Brain microvascular endothelial cell (primary cell): ENCODE measurements at regions not wholly inside any gene's neighbourhood (a gene's known extent, or its start where the extent isn't known, plus 50 kb on each side); places are given as distances from the start of the nearest gene placed in this dataset.

Experiments
- DNase-seq: peaks from one replicate; pipeline ENCODE4 v3.0.0-alpha.2; 2020
- H3K27ac ChIP-seq: fragments of 250-450 bp; sonication (Bioruptor Pico); 2 replicates; pipeline ENCODE4 v1.5.1; 2020; ENCODE audit warnings: mild to moderate bottlenecking, moderate library complexity
- H3K27me3 ChIP-seq: fragments of 250-450 bp; sonication (Bioruptor Pico); replicated peaks from 2 replicates; pipeline ENCODE4 v1.5.1; 2020; ENCODE audit warnings: mild to moderate bottlenecking
- H3K36me3 ChIP-seq: fragments of 250-450 bp; sonication (Bioruptor Pico); replicated peaks from 2 replicates; pipeline ENCODE4 v1.5.1; 2020; ENCODE audit warnings: mild to moderate bottlenecking
- H3K4me3 ChIP-seq: 2 replicates; pipeline ENCODE4 v1.5.1; 2011; ENCODE audit warnings: low read depth, mild to moderate bottlenecking, control low read depth, low read length, moderate library complexity
- CTCF ChIP-seq: IDR thresholded peaks from 2 replicates; pipeline ENCODE4 v1.5.1; 2011; ENCODE audit warnings: low read depth, mild to moderate bottlenecking, moderate library complexity, low read length, control low read depth, inconsistent platforms; ENCODE audit errors: missing control alignments
- in situ Hi-C: cut with HindIII; loops from 2 replicates; pipeline ENCODE4 v1.10.0; 2017; ENCODE audit warnings: low sequenced_read_pairs, low pct_ligation_motif_present

GRCh38 chr1:38204698-38205097 lies 158.1 kb upstream of the POU3F1 start:
- in situ Hi-C loops, result no loop called here
- Histone ChIP-seq H3K36me3 (no peaks in the 10 kb centered on the region), H3K27me3 (no peaks in the 10 kb centered on the region), H3K4me3 (no peak overlapping the region), H3K27ac (no peak overlapping the region)
- DNase-seq, result no peak
- TF ChIP-seq CTCF, result no peak

GRCh38 chr1:38203441-38203840 lies 156.8 kb upstream of the POU3F1 start:
- no peaks in the 10 kb centered on the region for H3K27me3 ChIP-seq
- H3K36me3 ChIP-seq, result no peaks in the 10 kb centered on the region
- H3K27ac ChIP-seq, result no peak overlapping the region
- TF ChIP-seq CTCF, result no peak
- DNase-seq, result no peak
- H3K4me3 ChIP-seq, result no peak overlapping the region
- in situ Hi-C loops, result no loop called here

GRCh38 chr1:38201431-38201830 lies 154.8 kb upstream of the POU3F1 start:
- no peak for DNase-seq
- no peaks in the 10 kb centered on the region for H3K36me3 ChIP-seq
- no peaks in the 10 kb centered on the region for H3K27me3 ChIP-seq
- TF ChIP-seq CTCF, result no peak
- no peak overlapping the region for H3K27ac ChIP-seq
- no peak overlapping the region for H3K4me3 ChIP-seq
- in situ Hi-C loops, result no loop called here

- DNase-seq, result no peak
- Histone ChIP-seq H3K4me3 (no peak overlapping the region), H3K27me3 (no peaks in the 10 kb centered on the region), H3K36me3 (no peaks in the 10 kb centered on the region), H3K27ac (no peak overlapping the region)
- in situ Hi-C loops, result no loop called here
- no peak for TF ChIP-seq CTCF
Measured at GRCh38 chr1:38198621-38199020, 152.0 kb upstream of the POU3F1 start.

- DNase-seq, result no peak
- Histone ChIP-seq H3K4me3 (no peak overlapping the region), H3K36me3 (no peaks in the 10 kb centered on the region), H3K27ac (no peak overlapping the region), H3K27me3 (no peaks in the 10 kb centered on the region)
- in situ Hi-C loops, result no loop called here
- no peak for TF ChIP-seq CTCF
Measured at GRCh38 chr1:38198099-38198498, 151.5 kb upstream of the POU3F1 start.

GRCh38 chr1:38197312-38198061 lies 150.9 kb upstream of the POU3F1 start:
- DNase-seq, result no peak
- in situ Hi-C loops, result no loop called here
- no peak for TF ChIP-seq CTCF
- H3K4me3 ChIP-seq, result no peak overlapping the region
- H3K36me3 ChIP-seq, result no peaks in the 10 kb centered on the region
- H3K27me3 ChIP-seq, result no peaks in the 10 kb centered on the region
- no peak overlapping the region for H3K27ac ChIP-seq
